GM12891 (cell line): ENCODE measurements at regions not wholly inside any gene's neighbourhood (a gene's known extent, or its start where the extent isn't known, plus 50 kb on each side); places are given as distances from the start of the nearest gene placed in this dataset.

ENCODE experiments used
- DNase-seq: peaks from one replicate; pipeline ENCODE4 v3.0.0; 2011; ENCODE audit warnings: low spot score; ENCODE audit not compliant: insufficient read length
- FAIRE-seq: peaks from 2 replicates; lab custom pipeline; 2011; peaks lifted over from hg19 to GRCh38; lab: Jason Lieb, UNC
- PAX5 ChIP-seq: IDR thresholded peaks from 2 replicates; pipeline ENCODE4 v1.6.1; 2011; ENCODE audit warnings: low read length, moderate library complexity, mild to moderate bottlenecking; ENCODE audit not compliant: insufficient read depth, severe bottlenecking
- POLR2A ChIP-seq: IDR thresholded peaks from 2 replicates; pipeline ENCODE4 v1.6.1; 2011; ENCODE audit warnings: low read depth, low read length, control low read depth
- POLR2AphosphoS5 ChIP-seq: IDR thresholded peaks from 2 replicates; pipeline ENCODE4 v1.6.1; 2011; ENCODE audit warnings: low read depth, low read length, control low read depth
- POU2F2 ChIP-seq: IDR thresholded peaks from 2 replicates; pipeline ENCODE4 v1.6.1; 2011; ENCODE audit warnings: low read depth, mild to moderate bottlenecking, control low read depth, low read length, moderate library complexity
- SPI1 ChIP-seq: IDR thresholded peaks from 2 replicates; pipeline ENCODE4 v1.6.1; 2011; ENCODE audit warnings: low read depth, low read length, control low read depth
- TAF1 ChIP-seq: IDR thresholded peaks from 2 replicates; pipeline ENCODE4 v1.6.1; 2011; ENCODE audit warnings: low read depth, low read length, control low read depth

- FAIRE-seq (no peak), DNase-seq (no peak)
- TF ChIP-seq SPI1 (no peak), POU2F2 (no peak), PAX5 (no peak), POLR2A (no peak), TAF1 (no peak), POLR2AphosphoS5 (no peak)
These were observed 232.1 kb upstream of the CDIN1 start for GRCh38 chr15:36347272-36347858.

- no peak for TF ChIP-seq PAX5
- no peak for TF ChIP-seq TAF1
- TF ChIP-seq SPI1 = no peak
- TF ChIP-seq POLR2A = no peak
- TF ChIP-seq POU2F2 = no peak
- TF ChIP-seq POLR2AphosphoS5 = no peak
- DNase-seq = no peak
- no peak for FAIRE-seq
These were observed 223.0 kb upstream of the CDIN1 start for GRCh38 chr15:36356466-36356865.

- DNase-seq (no peak), FAIRE-seq (no peak)
- no peak for TF ChIP-seq POU2F2
- TF ChIP-seq SPI1 = no peak
- no peak for TF ChIP-seq POLR2AphosphoS5
- TF ChIP-seq TAF1 = no peak
- no peak for TF ChIP-seq POLR2A
- TF ChIP-seq PAX5 = no peak
These were observed 222.3 kb upstream of the CDIN1 start for GRCh38 chr15:36356978-36357601.

- FAIRE-seq (no peak), DNase-seq (no peak)
- TF ChIP-seq TAF1 (no peak), SPI1 (no peak), POLR2AphosphoS5 (no peak), PAX5 (no peak), POU2F2 (no peak), POLR2A (no peak)
These were observed 221.3 kb upstream of the CDIN1 start for GRCh38 chr15:36358094-36358493.

- TF ChIP-seq SPI1 (no peak), POLR2A (no peak), PAX5 (no peak), TAF1 (no peak), POU2F2 (no peak), POLR2AphosphoS5 (no peak)
- no peak for DNase-seq
- no peak for FAIRE-seq
These were observed 220.9 kb upstream of the CDIN1 start for GRCh38 chr15:36358523-36358922.

GRCh38 chr15:36359286-36359685 lies 220.1 kb upstream of the CDIN1 start:
- DNase-seq (no peak), FAIRE-seq (no peak)
- TF ChIP-seq POLR2AphosphoS5 (no peak), TAF1 (no peak), PAX5 (no peak), SPI1 (no peak), POLR2A (no peak), POU2F2 (no peak)

- DNase-seq (no peak), FAIRE-seq (no peak)
- no peak for TF ChIP-seq TAF1
- no peak for TF ChIP-seq POU2F2
- no peak for TF ChIP-seq POLR2A
These were observed 218.0 kb upstream of the CDIN1 start for GRCh38 chr15:36361351-36361870.

- DNase-seq (no peak), FAIRE-seq (no peak)
- TF ChIP-seq SPI1 (no peak), POLR2AphosphoS5 (no peak), POU2F2 (no peak), TAF1 (no peak), POLR2A (no peak), PAX5 (no peak)
These were observed 216.9 kb upstream of the CDIN1 start for GRCh38 chr15:36362509-36362915.

- no peak for DNase-seq
- FAIRE-seq = no peak
- no peak for TF ChIP-seq POU2F2
- TF ChIP-seq TAF1 = no peak
- no peak for TF ChIP-seq POLR2A
- no peak for TF ChIP-seq POLR2AphosphoS5
- TF ChIP-seq PAX5 = no peak
- no peak for TF ChIP-seq SPI1
These were observed 216.1 kb upstream of the CDIN1 start for GRCh38 chr15:36363335-36363734.

- no peak for FAIRE-seq
These were observed 215.0 kb upstream of the CDIN1 start for GRCh38 chr15:36364377-36364776.

More at GRCh38 chr15:36364377-36364776, 215.0 kb upstream of the CDIN1 start:
- TF ChIP-seq POU2F2 = no peak
- TF ChIP-seq TAF1 = no peak
- no peak for TF ChIP-seq PAX5
- TF ChIP-seq POLR2AphosphoS5 = no peak
- TF ChIP-seq SPI1 = no peak
- no peak for TF ChIP-seq POLR2A
- no peak for DNase-seq
